Transverse colon (tissue), 4 donors: ENCODE measurements at regions not wholly inside any gene's neighbourhood (a gene's known extent, or its start where the extent isn't known, plus 50 kb on each side); places are given as distances from the start of the nearest gene placed in this dataset.

Source experiments
- DNase-seq: peaks from one replicate; pipeline ENCODE4 v3.0.0-alpha.2; 2019
- H3K27ac ChIP-seq, 4 donors: fragments of 200-600 bp; sonication (generic); 2 replicates each; pipeline ENCODE4 v1.5.1; 2016 to 2018; ENCODE audit warnings: inconsistent platforms in 4 of 4
- H3K27me3 ChIP-seq: fragments of 200-600 bp; sonication (generic); 2 replicates; pipeline ENCODE4 v1.5.1; 2017; ENCODE audit warnings: inconsistent platforms
- H3K36me3 ChIP-seq, 4 donors: fragments of 200-600 bp; sonication (generic); 2 replicates each; pipeline ENCODE4 v1.5.1; 2017 to 2019; ENCODE audit warnings: inconsistent platforms in 4 of 4
- H3K4me1 ChIP-seq, 4 donors: fragments of 200-600 bp; sonication (generic); 2 replicates each; pipeline ENCODE4 v1.5.1; 2017 to 2020; ENCODE audit warnings: inconsistent platforms in 4 of 4
- H3K4me3 ChIP-seq, 4 donors: fragments of 200-600 bp; sonication (generic); 1 replicate in 1 of 4; 2 replicates in 3 of 4; pipeline versions ENCODE4 v1.5.1 to v1.6.1; 2017 to 2019; ENCODE audit warnings: inconsistent platforms in 4 of 4
- H3K9me3 ChIP-seq, 2 donors: fragments of 200-600 bp; sonication (generic); 2 replicates each; pipeline ENCODE4 v1.5.1; 2017 to 2019; ENCODE audit warnings: inconsistent platforms in 2 of 2
- EP300 ChIP-seq: sonication (generic); formaldehyde crosslinking; IDR thresholded peaks from one replicate; pipeline ENCODE4 v1.6.1; 2017; ENCODE audit warnings: antibody characterized with exemption, low read depth
- POLR2A ChIP-seq: fragments of 450-650 bp; IDR thresholded peaks from one replicate; pipeline ENCODE4 v1.6.1; 2016; ENCODE audit warnings: antibody characterized with exemption, mild to moderate bottlenecking, moderate library complexity
- POLR2AphosphoS5 ChIP-seq, 3 donors: sonication (generic); formaldehyde crosslinking; IDR thresholded peaks; one replicate each; pipeline ENCODE4 v1.6.1; 2016; ENCODE audit warnings: antibody characterized with exemption in 3 of 3
- WGBS, 2 donors: methylation state at CpG; one replicate each; pipeline ENCODE4 v1.1.5; 2018; ENCODE audit warnings: low coverage in 1 of 2; 5-methylcytosine and 5-hydroxymethylcytosine counted together
- in situ Hi-C, 4 donors: fragments of 200-750 bp; cut with MboI; loops; one replicate each; pipeline versions ENCODE4 v1.15.0 to v1.15.1; 2017; ENCODE audit warnings: low sequenced_read_pairs in 3 of 4, low pct_ligation_motif_present in 1 of 4, low pct_unique_long_range_greater_than_20kb in 1 of 4
- intact Hi-C: fragments of 100-400 bp; cut with DNase I; formaldehyde crosslinking; loops from one replicate; pipeline ENCODE4 v1.15.1; 2023; ENCODE audit warnings: low total_unique reads
- TF ChIP-seq, protein P1 (sequence below), 5 experiments: fragments of 200-600 bp in 3 of 5; fragments of 450-650 bp in 2 of 5; sonication (generic) in 3 of 5; IDR thresholded peaks; 1 replicate in 2 of 5; 2 replicates in 3 of 5; pipeline ENCODE4 v1.5.1; 2016 to 2017; ENCODE audit warnings: antibody characterized with exemption in 5 of 5, inconsistent platforms in 3 of 5, mild to moderate bottlenecking in 2 of 5, moderate library complexity in 1 of 5

GRCh38 chr2:122681626-122682025, 926.2 kb downstream of the TSN start:
- no peaks in the 10 kb centered on the region for H3K27me3 ChIP-seq
- TF ChIP-seq, protein P1, sequence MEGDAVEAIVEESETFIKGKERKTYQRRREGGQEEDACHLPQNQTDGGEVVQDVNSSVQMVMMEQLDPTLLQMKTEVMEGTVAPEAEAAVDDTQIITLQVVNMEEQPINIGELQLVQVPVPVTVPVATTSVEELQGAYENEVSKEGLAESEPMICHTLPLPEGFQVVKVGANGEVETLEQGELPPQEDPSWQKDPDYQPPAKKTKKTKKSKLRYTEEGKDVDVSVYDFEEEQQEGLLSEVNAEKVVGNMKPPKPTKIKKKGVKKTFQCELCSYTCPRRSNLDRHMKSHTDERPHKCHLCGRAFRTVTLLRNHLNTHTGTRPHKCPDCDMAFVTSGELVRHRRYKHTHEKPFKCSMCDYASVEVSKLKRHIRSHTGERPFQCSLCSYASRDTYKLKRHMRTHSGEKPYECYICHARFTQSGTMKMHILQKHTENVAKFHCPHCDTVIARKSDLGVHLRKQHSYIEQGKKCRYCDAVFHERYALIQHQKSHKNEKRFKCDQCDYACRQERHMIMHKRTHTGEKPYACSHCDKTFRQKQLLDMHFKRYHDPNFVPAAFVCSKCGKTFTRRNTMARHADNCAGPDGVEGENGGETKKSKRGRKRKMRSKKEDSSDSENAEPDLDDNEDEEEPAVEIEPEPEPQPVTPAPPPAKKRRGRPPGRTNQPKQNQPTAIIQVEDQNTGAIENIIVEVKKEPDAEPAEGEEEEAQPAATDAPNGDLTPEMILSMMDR (IDR thresholded peaks at IDR 0.05): no peak
- no peak for TF ChIP-seq EP300
- TF ChIP-seq POLR2AphosphoS5 (IDR thresholded peaks at IDR 0.05): no peak
- no peak for TF ChIP-seq POLR2A
- no peaks in the 10 kb centered on the region for H3K4me1 ChIP-seq
- WGBS, 2 donors: 53 to 83% methylated on average over 1 of the region's 1 CpG
- no peaks in the 10 kb centered on the region for H3K9me3 ChIP-seq
- no peak overlapping the region for H3K27ac ChIP-seq
- no peak for DNase-seq
- intact Hi-C loops: no loop called here
- H3K4me3 ChIP-seq: no peak overlapping the region
- in situ Hi-C loops: no loop called here
- no peaks in the 10 kb centered on the region for H3K36me3 ChIP-seq

GRCh38 chr2:122682356-122682755, 926.9 kb downstream of the TSN start:
- intact Hi-C loops (no loop called here), in situ Hi-C loops (no loop called here)
- H3K27ac ChIP-seq: no peak overlapping the region
- no peaks in the 10 kb centered on the region for H3K36me3 ChIP-seq
- H3K27me3 ChIP-seq: no peaks in the 10 kb centered on the region
- no peak for DNase-seq
- TF ChIP-seq, protein P1 (IDR thresholded peaks at IDR 0.05): no peak
- TF ChIP-seq POLR2A (no peak), EP300 (no peak), POLR2AphosphoS5 (IDR thresholded peaks at IDR 0.05) (no peak)
- no peaks in the 10 kb centered on the region for H3K4me1 ChIP-seq
- H3K4me3 ChIP-seq: no peak overlapping the region
- WGBS, 2 donors: 78 to 92% methylated on average over 3 of the region's 3 CpGs
- no peaks in the 10 kb centered on the region for H3K9me3 ChIP-seq

- in situ Hi-C loops: no loop called here
- Histone ChIP-seq H3K4me1 (no peaks in the 10 kb centered on the region), H3K36me3 (no peaks in the 10 kb centered on the region), H3K9me3 (no peaks in the 10 kb centered on the region), H3K27me3 (no peaks in the 10 kb centered on the region), H3K27ac (no peak overlapping the region), H3K4me3 (no peak overlapping the region)
- TF ChIP-seq, protein P1 (IDR thresholded peaks at IDR 0.05): no peak
- TF ChIP-seq EP300: no peak
- TF ChIP-seq POLR2AphosphoS5 (IDR thresholded peaks at IDR 0.05): no peak
- no peak for TF ChIP-seq POLR2A
- WGBS, 2 donors: 88% methylated on average over 1 of the region's 1 CpG; no CpG with 5 or more reads in 1 of the 2 donors
- intact Hi-C loops: no loop called here
- no peak for DNase-seq
Observed at GRCh38 chr2:122683018-122683417, 927.6 kb downstream of the TSN start.

DNA sequence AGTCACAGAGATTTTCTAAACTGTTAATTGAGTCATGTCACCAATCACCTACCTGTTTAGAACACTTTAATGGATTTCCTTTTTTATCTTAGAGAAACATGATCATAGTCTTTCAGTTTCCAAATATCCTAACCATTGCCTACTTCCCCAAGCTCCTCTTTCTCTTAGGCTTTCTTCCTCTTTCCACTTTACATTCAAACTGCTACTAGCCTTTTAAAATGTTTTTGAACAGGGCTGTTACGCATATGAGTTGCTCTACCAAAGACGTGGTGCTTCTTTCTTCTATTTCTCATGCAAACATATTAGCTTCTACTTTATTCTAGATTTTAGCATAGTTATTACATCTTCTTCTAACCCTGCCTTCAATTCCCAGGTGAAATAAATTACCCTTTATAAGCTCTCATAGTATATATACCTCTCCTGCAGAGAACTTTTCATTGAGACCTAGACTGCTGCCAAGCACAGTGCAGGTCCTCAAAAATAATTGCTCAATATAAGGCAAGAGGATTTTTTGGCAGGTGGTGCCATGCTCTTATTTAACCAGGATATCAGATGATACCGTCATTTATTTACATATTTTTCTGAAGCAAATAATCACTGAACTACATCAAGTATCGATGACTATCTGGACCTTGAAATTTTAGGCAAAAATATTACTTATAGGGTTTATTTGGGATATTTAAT, 937.1 kb downstream of the TSN start:
- H3K4me3 ChIP-seq: no peak overlapping the region
- no peaks in the 10 kb centered on the region for H3K9me3 ChIP-seq
- TF ChIP-seq POLR2AphosphoS5 (IDR thresholded peaks at IDR 0.05) (no peak), POLR2A (no peak), EP300 (no peak)
- TF ChIP-seq, protein P1 (IDR thresholded peaks at IDR 0.05): no peak
- intact Hi-C loops: no loop called here
- in situ Hi-C loops: no loop called here
- H3K27me3 ChIP-seq: no peaks in the 10 kb centered on the region
- 77 to 88% methylated on average over 4 of the region's 4 CpGs for WGBS, 2 donors
- H3K36me3 ChIP-seq: no peaks in the 10 kb centered on the region
- DNase-seq: no peak
- no peak overlapping the region for H3K27ac ChIP-seq
- no peaks in the 10 kb centered on the region for H3K4me1 ChIP-seq
